ACHN (cell line): ENCODE measurements at regions not wholly inside any gene's neighbourhood (a gene's known extent, or its start where the extent isn't known, plus 50 kb on each side); places are given as distances from the start of the nearest gene placed in this dataset.
A peak's percentile ranks its signal among the peaks of the same experiment; 100 is the strongest.

Experiments used
- DNase-seq: peaks from one replicate; pipeline ENCODE4 v3.0.0-alpha.2; 2015
- in situ Hi-C: cut with HindIII; loops from 2 replicates; pipeline ENCODE4 v1.10.0; 2017; ENCODE audit warnings: low sequenced_read_pairs, low pct_ligation_motif_present, low pct_unique_long_range_greater_than_20kb

DNA sequence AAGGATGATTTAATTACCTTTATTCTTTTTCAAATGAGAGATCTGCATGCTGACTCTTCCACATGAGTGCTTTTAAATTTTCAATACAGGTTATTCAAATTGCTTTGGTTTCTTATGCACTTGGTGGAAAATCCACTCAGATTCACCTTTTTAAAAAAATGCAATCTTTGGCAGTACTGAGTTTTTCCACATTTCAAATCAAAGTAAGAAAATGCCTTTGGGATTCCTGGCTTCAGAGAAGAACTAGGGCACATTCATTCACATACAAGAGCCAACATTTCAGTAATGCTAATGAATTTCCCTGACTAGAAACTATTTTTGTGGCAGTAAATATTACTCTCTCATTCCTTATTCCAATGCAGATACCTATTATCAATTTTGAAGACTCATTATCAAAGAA, 342.2 kb downstream of the ETNK1 start:
- in situ Hi-C loops, result no loop called here
- no peak for DNase-seq

DNA sequence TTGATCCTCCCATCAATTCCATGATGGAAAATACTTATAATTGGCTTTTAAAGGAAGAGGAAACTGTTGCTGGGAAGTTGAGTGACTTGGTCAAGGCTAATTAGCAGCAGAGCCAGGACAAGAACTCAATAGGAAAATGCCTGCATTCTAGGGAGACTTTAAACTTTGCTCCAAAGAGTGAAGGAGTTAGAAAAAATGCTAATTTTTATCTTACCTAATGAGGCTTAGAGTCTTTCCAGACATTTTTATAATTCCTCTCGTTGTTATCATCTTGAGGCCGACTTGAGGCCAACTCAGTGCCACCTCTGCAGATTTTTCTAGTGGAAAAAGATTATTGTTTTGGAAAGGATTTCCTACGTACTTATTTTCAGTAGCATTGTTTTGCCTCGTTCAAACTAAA, 344.6 kb downstream of the ETNK1 start:
- DNase-seq, result no peak
- in situ Hi-C loops, result no loop called here

DNA sequence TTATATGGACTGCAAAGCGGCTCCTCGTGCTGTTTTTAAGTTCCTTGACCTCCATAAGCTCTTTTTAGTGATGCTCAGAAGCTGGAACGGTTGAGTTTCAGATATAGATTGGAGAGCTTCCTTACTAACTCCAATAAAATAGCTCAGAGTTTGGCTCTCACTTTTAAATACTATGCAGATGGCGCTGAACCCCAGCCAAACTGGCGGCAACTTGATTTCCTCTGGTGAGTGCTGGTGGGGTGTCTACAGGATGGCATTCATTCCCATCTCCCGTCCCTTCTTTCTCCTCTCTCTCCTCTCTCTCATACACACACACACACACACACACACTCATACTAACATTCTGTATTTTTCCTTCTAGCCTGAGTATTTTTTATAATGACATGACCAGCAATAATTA, 346.3 kb downstream of the ETNK1 start:
- no peak for DNase-seq
- in situ Hi-C loops, result no loop called here

DNA sequence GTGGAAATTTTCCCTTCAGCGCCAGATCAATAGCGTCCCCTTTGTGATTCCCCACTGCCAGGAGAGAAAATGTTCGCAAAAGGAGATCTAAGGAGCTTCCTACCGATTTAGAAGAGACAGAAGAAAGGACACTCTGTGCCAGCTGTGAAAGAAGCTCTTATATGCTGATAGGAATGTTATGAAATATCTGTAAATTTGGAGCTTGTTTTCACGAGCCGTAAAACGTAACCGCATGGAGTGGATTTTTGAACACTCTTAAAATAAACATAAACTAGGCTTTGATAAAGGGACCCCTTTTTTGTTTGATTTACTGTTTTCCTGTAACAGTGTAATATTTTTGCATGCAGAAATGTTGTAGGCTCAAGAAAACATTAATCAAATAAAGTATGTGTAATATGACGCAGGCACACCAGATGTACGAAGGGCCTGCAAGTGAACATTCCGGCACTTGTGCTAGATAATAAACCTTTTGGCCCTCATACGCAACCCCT, 346.8 kb downstream of the ETNK1 start:
- in situ Hi-C loops, result no loop called here
- no peak for DNase-seq

DNA sequence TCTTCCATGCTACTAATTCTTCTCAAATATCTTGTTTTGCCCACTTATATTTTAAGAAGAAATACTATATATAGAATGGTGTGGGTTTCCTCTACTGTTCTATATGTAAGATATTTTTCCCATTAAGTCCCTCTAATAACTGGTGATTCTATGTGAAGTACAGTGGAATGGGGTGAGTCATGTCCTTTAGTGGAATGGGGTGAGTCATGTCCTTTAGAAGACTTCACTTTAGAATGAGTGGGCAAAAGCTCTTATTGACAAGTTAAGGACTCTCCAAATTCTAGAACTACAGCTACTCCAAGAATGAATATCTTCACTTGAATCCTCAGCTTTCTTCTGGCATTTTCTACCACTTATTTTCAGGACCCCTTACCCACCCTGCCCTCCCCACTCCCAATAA, 349.9 kb downstream of the ETNK1 start:
- in situ Hi-C loops, result no loop called here
- peak; percentile 94 for DNase-seq

DNA sequence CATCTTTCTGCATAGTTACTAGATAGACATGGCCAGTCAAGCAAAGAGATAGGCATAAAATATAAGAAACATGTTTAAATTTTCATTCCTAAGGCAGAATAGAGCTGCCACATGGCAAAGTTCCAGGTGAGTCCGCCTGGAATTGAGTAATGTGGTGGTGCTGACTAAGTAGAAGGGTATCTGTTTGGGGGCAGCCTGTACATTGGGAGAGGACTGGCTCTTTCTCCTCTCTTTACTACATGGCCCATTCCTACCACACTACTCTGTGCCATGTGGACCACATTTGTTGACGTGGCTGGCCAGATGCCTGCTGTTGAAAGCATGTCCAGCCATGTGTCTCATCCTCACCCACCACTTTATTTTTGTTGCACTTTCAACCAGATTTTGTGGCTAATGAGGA, 354.0 kb downstream of the ETNK1 start:
- DNase-seq, result peak; percentile 93
- in situ Hi-C loops, result no loop called here

DNA sequence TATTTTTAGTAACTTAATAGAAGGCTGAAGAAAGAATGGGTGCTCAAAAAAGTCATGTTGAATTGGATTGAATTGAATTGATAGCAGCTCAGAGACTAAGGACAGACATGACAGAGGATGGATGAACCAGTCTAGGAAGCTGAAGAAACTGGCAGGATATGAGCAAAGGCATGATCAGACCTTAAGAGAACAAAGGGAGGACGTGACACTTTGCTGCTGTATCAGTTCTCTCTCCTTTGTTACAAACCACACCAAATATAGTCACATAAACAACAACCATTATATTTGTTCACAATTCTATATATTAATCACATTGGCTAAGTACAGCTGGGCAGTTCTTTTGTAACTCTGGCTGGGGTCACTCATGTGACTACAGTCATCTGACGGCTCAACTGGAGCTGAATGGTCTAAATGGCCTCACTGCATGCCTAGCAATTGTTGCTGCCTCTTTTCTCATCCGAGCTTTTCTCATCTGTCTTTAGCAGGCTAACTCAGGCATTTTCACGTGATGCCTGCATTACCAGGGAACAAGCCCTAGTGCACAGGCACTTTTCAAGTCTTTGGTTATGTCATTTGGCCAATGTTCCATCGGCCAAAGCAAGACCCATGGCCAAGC, 355.0 kb downstream of the ETNK1 start:
- no peak for DNase-seq
- in situ Hi-C loops, result no loop called here

DNA sequence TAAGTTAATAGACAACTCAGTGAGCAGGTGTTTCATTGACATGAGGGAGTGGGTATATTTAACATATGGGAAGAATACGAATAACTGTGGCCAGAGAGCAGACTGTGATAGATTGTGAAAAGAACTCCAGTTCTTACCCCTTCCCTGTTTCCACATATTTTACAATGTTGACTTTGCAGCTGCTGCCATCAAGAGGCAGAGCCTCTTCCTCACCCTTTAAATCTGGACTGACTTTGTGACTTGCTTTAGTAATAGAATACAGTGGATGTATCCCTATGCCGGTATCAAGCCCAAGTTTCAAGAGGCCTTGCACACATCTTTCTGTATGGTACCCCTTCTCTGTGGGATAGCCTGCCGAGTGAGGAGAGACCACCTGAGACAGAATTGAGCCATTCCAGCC, 356.7 kb downstream of the ETNK1 start:
- peak; percentile 55 for DNase-seq
- in situ Hi-C loops, result no loop called here

DNA sequence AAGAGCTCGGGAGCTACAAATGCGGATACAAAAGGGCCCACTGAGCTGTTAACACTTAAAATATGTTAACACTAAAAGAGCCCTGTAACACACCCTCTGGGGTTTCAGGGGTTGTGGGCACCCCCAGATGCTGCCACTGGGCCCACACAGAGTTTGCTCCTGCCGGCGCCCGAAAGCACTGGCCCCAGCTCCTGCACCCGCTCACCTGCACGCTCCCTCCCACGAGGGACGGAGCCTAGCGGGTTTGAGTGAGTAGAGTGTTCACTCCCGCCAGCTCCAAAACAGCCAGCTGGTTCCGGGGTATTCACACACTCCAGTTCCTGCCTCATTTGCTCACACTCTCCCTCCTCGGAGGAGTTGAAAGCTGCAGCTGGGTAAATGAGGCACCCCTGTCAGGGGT, 357.7 kb downstream of the ETNK1 start:
- DNase-seq, result no peak
- in situ Hi-C loops, result no loop called here

DNA sequence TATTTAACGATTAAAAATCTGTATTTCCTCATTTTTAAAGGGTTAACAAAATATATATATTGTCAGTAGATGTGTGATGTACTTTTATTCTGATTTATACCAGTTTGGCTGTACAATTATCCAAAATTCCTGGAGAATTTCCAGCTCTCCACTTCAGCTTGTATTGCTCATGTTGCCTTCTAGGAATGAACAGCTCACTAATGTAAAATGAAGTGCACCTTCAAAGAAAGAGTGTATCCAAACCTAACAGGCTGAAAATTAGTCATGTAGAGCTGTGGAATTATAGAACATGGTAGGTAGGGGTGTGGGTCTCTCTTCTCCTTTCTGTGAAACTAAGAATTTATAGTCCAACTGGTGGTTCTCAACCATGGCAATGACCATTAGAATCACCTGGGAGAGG, 362.0 kb downstream of the ETNK1 start:
- in situ Hi-C loops, result no loop called here
- DNase-seq, result no peak

DNA sequence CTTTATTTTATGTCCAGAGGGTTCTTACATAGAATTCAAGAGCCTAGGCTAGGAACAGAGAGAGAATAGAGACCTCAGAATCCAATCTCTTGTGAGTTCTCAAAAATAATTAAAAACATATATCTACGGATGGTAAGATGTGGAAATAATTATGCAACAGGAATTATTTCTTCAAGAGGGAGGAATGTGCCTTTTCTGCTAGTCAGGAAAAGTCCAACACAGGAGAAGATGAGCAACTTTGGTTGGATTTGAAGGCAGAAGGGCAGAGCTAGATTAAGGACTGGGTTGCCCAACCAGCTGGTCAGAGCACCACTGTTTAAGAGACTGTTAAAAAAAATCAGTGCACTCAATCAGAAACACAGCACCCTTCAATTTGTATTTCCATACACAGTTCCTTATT, 365.5 kb downstream of the ETNK1 start:
- no peak for DNase-seq
- in situ Hi-C loops, result no loop called here

DNA sequence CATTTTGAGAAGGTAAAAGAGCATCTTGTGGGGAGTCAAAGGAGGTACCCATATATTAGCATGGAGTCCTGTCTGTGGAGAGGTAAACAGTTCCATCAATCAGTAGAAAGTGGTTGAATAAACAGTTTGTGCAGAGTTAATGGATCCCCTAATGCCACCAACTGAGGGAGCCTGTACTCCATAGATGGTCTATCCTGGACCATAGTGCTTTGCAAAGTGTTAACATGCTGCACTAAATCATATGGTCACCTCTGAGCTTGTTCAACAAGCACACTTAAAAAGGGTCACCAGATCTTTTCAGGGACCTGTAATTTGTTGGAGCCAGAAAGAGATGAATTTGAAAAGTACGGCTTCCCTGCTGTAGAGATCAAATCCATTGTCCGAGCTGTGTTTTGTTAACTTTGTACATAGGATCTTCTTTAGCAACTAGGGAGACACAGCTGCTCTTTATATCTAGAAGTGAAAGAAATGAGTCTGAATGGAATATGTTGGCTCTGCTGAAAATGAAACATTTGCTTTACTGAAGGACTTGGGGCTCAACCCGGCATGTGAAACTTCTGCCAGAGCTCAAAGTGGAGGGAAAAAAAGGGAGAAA, 366.4 kb downstream of the ETNK1 start:
- in situ Hi-C loops, result no loop called here
- DNase-seq, result no peak

DNA sequence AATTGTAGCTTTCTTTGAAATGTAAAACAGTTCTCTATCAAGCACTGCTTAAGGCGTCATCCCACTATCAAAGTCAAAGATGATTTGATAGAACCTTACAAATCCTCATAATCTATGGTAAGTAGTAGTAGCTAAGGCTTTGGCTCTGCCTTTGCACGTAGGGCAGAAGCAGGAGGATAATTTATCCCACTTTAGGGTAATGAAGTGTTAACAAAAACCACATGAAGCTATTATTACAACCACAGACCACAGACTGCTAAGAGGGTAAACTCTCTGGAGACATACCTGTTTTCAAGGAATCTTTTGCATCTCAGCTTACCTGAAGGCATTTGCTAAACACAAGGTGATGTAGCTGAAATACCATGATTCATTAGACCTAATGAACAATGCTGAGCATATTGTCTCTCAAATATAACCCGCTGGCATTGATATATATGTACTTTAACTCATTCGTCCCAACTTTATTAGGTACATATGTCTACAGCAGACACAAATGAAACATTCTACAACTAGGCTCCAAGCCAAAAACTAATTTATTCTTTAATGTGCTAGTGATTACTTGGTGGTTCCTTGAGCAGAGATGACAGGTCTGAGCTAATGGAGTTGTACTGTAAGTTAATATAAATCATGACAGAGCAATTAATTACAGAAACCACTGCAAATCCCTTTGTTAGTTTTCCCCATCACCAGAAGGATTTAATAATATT, 368.8 kb downstream of the ETNK1 start:
- in situ Hi-C loops, result no loop called here
- DNase-seq, result no peak

DNA sequence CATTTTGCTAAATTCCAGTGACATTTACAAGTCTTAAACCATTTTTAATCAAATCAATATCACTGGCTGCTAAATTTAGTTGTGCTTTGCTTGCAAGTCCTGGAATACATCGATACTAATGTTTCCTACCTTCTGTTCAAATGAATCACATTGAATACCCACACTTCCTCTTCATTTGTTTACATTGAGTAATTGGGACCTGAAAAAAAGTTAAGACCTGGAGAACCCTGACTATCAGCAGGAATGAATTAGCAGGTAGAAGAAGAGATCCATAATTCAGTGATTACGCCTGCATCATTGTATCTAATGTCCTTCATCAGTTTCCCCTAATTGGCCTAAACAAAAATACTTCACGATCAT, 369.3 kb downstream of the ETNK1 start:
- in situ Hi-C loops, result no loop called here
- DNase-seq, result no peak

DNA sequence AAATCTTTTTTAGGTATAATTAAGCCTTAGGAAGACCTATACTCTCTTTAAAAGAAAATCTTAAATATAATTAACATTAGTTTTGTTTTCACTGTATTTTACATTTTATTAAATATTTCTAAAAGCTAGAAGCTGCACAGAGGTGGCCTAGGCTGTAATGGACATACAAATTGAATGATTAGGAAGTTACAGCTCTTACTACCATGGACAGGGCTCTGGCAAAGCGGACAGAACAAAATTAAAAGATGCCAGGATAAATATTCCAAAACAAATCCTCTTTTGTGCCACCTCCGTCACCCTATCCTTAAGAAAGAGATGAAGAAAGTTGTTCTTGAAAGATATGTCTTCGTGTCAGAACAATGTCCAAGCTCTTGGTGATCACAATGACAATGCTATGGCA, 376.5 kb downstream of the ETNK1 start:
- in situ Hi-C loops, result no loop called here
- no peak for DNase-seq

DNA sequence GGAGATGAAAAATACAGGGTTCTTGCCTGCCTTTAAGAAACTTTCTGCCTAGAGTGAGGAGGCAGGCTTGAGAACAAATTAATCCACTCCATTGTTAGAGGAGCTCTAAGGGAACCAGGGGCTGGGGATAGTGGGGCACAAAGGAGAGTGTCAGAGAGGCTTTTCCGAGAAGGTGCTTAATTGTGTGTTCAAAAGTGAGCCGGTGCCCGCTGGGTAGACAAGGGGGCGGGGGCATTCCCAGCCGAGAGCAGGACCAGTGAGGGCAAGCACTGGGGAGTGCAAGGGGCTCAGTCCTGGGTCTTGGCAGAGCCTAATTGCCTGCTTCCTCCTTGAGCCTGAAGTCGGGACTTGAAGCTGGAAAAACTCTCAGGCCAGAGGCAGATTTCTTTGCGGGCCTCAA, 377.4 kb downstream of the ETNK1 start:
- in situ Hi-C loops, result no loop called here
- no peak for DNase-seq

DNA sequence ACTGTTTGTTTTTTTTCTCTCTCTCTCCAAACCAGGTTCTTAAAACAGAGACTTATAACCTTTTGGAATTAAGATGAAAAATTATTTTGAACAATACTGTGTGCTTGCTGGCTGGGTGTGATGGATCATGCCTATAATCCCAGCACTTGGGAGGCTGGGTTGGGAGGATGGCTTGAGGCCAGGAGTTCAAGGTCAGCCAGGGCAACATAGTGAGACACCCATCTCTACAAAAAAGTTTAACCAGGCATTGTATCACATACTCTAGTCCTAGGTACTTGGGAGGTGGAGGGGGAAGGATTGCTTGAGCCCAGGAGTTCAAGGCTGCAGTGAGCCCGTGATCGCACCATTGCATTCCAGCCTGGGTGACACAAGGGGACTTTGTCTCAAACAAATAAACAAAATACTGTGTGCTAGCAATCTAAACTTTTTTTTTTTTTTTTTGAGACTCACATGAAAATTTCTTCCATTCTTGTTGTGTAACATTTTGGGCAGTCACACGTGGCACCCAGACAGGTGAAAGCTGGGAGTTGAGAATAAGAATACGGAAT, 379.6 kb downstream of the ETNK1 start:
- in situ Hi-C loops, result no loop called here

DNA sequence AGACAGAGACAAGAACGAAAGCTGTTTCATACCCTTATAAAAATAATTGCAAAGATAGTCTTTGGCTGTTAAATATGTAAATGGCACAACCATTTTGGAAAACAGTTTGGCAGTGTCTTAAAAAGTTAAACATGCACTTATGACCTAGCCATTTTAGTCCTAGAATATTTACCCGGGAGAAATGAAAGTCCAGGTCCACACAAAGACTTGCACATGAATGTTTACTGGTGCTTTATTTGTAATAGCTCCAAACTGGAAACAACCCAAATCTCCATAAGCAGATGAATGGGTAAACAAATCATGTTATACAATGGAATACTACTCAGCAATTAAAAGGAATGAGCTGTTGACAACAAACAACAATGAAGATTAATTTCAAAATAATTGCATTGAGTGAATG, 380.4 kb downstream of the ETNK1 start:
- in situ Hi-C loops, result no loop called here
- DNase-seq, result no peak

More for the DNA sequence above, 379.6 kb downstream of the ETNK1 start:
- no peak for DNase-seq

DNA sequence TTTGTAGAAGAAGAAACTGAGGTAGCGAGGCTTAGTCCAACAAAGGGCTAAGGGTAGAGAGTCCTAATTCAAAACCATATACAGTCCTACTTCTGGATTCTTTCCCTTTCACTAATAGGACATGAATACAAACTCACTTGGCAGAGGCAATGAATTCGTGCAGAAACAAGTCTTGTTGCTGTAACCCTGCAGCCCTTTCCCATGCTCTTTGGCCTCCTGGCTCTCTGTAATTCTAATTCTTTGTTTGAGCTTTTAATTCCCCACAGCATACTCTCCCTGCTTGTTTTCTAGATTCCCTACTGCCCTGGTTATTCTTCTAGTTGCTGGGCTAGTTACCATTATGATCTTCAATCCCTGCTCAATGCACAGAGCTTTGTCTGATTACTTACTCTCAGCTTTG, 381.4 kb downstream of the ETNK1 start:
- DNase-seq, result no peak
- in situ Hi-C loops, result no loop called here

DNA sequence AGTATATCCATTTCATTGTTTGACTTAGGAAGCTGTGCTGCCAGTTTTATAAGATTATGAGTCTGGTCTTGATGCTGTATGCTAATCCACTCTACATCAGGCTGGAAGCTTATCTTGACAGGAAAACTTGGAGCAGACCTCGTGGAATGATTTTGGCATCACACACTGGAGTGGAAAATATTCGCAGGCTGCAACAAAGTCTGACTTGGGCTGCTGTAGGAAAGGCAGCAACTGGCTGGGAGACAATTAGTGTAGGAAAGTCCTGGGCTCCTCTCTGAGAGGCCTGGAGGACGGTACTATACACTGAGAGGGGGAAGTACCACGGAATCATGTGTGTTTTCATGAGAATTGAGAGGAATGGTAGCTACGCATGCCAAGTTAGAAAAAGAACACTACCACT, 383.7 kb downstream of the ETNK1 start:
- DNase-seq, result no peak
- in situ Hi-C loops, result no loop called here
